Renal cortical epithelial cell (primary cell): ENCODE measurements at regions not wholly inside any gene's neighbourhood (a gene's known extent, or its start where the extent isn't known, plus 50 kb on each side); places are given as distances from the start of the nearest gene placed in this dataset.
"Not testable (repeated sequence)": the region's sequence is repeated elsewhere in the genome, so short reads cannot be mapped to it uniquely, and the experiment has no call there.

ENCODE experiments used
- DNase-seq: peaks from one replicate; pipeline ENCODE4 v3.0.0-alpha.2; 2011; ENCODE audit warnings: low read depth

GRCh38 chr7:101679653-101680173 is 50.6 kb upstream of the MYL10 start:
- DNase-seq, result not testable (repeated sequence)

DNA sequence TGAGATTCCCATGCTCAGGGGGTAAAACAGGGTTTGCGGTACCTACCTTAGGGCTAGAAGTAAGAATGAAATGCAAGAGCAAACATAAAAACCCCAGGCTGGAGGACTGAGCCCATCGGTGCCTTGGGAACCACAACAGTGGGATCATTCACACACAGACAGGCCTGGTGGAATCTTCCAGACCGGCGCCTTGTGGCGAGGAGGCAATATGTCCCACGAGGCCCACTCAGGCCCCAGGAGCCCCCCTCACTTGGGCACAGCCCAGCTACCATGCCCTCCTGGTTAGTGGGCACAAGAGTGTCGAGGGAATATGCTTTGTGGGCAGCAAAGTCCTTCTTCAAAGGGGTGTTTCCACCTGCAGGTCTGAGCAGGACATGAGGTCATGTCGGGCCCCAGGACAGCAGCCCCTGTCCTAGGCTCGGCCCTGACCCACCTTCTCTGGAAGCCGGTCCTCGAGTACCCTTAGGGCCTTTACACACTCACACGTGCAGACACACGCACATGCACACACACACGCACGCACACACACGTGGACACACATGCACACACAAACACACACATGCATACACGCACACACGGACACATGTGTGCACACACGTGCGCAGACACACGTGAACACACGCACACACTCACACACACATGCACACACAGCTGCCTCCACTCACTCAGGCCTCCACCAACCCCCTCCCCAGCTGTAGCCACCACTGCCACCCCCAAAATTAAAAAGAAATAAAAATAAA is 51.5 kb upstream of the MYL10 start:
- no peak for DNase-seq

GRCh38 chr7:101681170-101682007 is 52.3 kb upstream of the MYL10 start:
- DNase-seq, result peak; percentile 95

- no peak for DNase-seq
Measured at GRCh38 chr7:101684983-101685330, 55.9 kb upstream of the MYL10 start.

DNA sequence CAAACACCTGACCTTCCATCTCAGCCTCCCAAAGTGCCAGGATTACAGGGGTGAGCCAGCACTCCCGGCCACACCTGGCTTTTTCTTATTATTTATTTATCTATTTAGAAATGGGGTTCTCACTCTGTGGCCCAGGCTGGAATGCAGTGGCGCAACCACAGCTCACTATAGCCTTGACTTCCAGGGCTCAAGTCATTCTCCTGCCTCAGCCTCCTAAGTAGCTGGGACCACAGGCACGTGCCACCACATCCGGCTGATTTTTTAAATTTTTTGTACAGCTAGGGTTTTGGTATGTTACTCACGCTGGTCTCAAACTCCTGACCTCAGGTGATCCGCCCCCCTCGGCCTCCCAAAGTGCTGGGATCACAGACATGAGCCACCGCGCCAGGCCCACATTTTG is 56.9 kb upstream of the MYL10 start:
- no peak for DNase-seq

DNA sequence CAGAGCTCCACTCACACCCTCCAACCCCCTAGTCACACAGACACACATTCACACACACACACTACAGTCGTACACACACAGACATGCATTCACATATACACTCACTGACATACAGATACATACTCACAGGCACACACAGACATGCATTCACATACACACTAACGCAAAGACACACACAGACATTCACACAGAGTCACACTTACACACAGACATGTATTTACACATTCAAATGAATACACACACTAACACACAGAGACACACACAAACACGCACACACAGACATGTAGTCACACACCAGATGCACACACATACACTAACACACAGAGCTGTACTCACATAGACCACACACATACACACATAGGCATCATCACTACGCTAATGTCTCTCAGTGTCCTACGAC is 58.0 kb upstream of the MYL10 start:
- DNase-seq, result no peak

- DNase-seq, result no peak
Measured at GRCh38 chr7:101687791-101688182, 58.7 kb upstream of the MYL10 start.

GRCh38 chr7:101688183-101688831 is 59.2 kb upstream of the MYL10 start:
- DNase-seq, result peak; percentile 12

DNA sequence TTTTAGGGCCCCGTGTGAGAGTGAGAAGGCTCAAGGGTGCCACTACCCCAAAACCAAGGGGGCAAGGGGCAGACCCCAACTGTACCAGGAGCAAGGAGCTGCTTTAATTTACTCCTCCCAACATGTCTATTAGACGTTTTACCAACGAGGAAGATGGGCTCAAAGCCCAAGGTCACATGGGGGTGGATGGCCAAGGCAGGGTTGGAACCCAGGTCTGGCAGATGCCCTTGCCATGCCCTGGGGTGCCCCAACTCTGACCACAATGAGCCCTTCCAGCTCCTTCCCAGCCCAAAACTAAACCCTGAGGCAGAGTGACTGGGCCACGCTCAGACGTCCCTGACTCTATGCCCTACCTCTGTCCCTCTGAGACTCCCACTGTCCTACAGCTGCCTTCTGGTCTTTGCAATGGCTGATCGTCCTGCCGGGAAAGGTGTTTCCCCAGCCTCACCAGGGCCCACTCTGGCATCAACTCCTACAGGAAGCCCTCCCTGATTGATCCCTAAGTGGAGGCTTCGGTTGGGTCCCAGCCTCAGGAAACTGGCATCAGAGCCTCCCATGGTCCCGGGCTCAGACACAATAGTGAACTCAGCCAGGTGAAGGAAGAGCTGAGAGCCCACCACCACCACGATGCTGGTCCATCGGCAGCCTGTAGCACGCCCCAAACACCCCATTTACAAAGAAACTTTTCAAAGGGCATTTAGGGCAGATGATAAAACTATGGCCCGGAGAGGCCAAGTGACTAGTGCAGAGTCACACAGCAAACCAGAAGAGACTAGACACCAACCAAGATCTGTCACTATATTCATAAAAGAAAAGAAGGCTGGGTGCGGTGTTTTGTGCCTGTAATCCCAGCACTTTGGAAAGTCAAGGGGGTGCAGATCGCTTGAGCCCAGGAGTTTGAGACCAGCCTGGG is 60.2 kb upstream of the MYL10 start:
- DNase-seq, result no peak

DNA sequence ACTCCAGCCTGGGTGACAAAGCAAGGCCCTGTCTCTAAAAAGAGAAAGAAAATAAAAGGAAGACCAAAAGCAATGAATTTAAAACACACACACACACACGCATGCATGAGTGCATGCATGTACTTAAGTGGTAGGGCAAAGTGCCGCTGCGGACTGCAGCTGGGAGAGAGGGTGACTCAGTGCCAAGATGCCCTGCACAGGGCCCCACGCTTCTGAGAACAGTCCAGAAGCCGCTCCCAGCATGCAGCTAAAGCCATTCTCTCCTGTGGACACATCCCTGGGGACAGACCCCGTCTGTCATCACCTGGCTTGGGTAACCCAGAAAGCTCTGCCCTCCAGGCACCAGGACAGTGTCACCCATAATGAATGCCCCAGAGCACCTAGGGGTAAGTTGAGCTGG is 61.0 kb upstream of the MYL10 start:
- peak; percentile 73 for DNase-seq

GRCh38 chr7:101691822-101692384 is 62.8 kb upstream of the MYL10 start:
- peak; percentile 76 for DNase-seq

DNA sequence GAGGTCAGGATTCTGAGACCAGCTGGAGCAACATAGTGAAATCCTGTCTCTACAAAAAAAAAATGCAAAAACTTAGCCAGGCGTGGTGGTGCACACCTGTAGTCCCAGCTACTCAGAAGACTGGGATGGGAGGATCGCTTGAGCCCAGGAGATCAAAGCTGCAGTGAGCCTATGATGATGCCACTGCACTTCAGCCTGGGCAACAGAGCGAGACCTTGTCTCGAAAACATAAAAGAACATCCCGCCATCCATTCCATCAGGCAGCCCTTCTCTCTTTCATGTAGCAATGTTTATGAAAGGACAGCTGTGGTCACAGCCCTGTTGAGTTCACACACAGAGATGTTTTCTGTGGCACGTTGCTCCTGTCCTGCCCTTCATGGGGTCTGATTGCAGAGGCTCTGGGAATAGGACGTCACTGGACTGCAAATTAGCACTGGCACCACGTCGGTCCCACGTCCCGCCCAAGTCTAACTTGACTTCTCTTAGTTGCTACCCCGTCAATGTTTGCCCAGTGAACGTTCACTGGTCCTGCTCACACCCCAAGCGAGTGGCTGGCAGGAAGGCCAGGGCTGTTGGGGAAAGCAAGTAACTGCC is 64.5 kb upstream of the MYL10 start:
- no peak for DNase-seq

GRCh38 chr7:101698964-101699363 is 69.9 kb upstream of the MYL10 start:
- DNase-seq, result no peak

DNA sequence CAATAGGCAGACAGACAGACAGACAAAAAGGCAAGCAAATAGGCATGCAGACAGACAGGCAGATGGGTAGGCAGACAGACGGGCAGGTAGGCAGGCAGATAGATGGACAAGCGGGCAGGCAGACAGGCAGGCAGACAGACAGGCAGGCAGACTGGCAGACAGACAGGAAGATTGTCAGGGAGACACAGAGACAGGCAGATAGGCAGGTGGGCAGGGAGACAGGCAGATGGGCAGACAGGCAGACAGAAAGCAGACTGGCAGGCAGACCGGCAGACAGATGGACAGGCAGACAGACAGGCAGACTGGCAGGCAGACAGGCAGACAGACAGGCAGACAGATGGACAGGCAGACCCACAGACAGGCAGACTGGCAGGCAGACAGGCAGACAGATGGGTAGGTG is 70.3 kb upstream of the MYL10 start:
- no peak for DNase-seq

DNA sequence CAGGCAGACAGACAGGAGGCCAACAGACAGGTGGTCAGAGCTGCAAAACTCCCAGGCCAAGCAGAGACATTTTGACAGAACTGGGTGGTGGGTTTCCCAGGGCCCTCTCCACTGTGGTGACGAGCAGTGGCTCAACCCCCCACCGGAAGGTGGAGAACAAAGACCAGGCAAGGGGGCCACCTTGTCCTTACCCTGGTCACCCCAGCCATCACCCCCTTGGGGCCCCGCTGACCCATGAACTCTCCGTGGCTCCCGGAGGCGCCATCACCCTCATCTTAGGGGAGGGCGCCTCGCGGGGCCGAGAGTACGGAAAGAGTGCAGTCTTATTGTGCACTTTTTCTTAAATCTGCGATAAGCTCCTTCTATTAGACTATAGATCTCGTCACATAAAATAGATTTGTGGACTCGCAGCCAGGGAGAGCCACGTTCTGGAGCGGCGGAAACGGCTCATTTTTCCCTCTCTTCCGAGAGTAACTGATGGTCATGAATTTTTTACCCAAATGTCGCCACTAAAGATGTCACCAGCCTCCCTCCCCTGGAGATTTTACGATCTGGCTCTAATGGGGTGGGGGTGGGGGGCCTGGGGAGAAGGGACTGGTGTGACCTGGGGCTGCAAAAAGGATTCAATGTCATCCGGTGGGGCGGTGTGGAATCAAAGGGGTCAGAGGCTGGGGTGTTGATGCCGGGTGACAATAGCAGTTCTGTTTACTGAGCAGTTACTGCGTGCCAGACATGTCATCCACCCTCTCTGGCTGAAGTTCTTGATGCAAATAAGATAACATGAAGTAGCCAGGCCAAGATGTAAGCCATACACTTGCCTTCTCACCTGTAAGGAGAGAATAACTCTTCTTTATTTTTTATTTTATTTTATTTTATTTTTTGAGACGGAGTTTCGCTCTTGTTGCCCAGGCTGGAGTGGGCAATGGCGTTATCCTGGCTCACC is 71.1 kb upstream of the MYL10 start:
- DNase-seq, result no peak

GRCh38 chr7:101701153-101701794 is 72.2 kb upstream of the MYL10 start:
- no peak for DNase-seq

DNA sequence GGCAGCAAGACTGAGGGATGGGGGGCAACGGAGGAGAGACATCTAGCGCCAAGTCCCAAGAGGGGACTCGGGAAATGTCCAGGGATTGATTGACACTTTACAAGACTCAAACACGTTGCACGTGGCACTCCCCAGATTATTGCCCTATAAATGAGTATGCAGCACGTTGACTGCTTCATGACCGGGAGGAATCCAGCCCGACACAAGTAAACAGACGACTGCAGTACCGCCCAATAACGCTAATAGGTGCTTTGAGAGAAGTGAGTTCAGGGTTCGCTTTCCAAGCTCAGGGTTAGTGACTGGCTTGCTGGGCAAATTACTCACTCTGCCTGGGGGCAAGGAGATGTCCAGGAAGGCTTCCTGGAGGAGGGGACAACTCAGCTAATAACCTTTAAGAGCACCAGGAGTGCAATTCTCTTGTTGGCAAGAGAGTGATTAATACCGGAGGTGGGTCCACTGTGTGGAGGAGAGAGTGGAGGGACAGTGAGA is 73.3 kb upstream of the MYL10 start:
- peak; percentile 15 for DNase-seq

DNA sequence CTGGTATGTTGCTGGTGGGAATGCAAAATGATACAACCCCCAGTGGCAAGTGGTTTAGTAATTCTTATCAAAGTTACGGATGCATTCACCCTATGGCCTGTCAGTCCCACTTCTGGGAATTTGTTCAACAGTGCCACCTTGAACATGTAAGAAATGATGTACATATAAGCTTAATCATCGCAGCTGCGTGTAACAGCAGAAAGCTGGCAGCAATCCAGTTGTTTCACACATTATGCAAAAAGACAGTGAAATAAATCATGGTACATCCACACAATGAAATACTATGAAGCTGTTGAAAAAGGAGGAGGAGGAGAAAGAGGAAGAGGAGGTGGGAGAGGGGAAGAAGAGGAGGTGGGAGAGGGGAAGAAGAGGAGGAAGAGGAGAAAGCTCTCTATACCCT is 76.2 kb upstream of the MYL10 start:
- no peak for DNase-seq

DNA sequence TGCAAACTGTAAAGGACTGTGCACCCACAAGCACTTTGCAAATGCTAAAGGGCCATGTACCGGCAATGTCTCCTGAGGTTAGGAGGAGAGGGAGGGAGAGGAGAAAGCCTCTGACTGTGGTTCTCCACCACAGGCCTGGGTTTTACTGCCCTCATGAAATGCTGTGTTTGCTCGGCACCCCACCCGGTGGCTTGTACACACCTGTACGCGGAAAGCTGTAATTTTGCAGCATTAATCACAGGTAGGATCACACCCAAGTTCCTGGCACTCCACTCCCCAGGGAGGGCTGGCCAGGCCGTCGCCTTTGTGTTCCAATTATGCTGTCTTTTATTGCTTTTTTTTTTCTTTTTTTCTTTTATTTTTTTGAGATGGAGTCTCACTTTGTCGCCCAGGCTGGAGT is 78.5 kb upstream of the MYL10 start:
- DNase-seq, result no peak
